ENCODE measurements at regions not wholly inside any gene's neighbourhood (a gene's known extent, or its start where the extent isn't known, plus 50 kb on each side); places are given as distances from the start of the nearest gene placed in this dataset.

- intact Hi-C loops (cut with micrococcal nuclease): no loop called here
- peak overlapping the region in 1 of 2 experiments; percentile 6; a peak in 1 of 4 replicates for H3K9ac ChIP-seq (ENCODE audit: insufficient read depth in 1 of 2, low read depth in 2 of 2, low read length in 2 of 2)
- no peaks in the 10 kb centered on the region for H3K9me1 ChIP-seq (ENCODE audit: control insufficient read depth, insufficient read depth, low read length)
- WGBS (ENCODE audit: insufficient coverage, low coverage, missing lambda C conversion rate): 12% methylated on average over 11 of the region's 11 CpGs
- H3K27ac ChIP-seq (ENCODE audit: extremely low read depth, low read depth, low read length): no peak overlapping the region
- H2AFZ ChIP-seq (ENCODE audit: low read depth, low read length): peak overlapping the region; percentile 32; the same call in 1 of the 2 replicates
- H4K20me1 ChIP-seq (replicated peaks; ENCODE audit: control insufficient read depth, insufficient read depth, low read length): peaks cover 6% of the 10 kb centered on the region; the same call in 1 of the 2 replicates
- peak overlapping the region; percentile 60; the same call in 1 of the 2 replicates for H3K4me2 ChIP-seq (ENCODE audit: insufficient read depth, low read length)
- peak; percentile 68 for ATAC-seq
- H3K36me3 ChIP-seq (ENCODE audit: control insufficient read depth, insufficient read depth, low read length): no peaks in the 10 kb centered on the region
- peaks cover 10 to 36% of the 10 kb centered on the region in 2 experiments for H3K27me3 ChIP-seq (ENCODE audit: control insufficient read depth in 2 of 2, insufficient read depth in 2 of 2, low read length in 2 of 2)
- H3K4me1 ChIP-seq (replicated peaks in 1 of 2; ENCODE audit: control insufficient read depth in 2 of 2, insufficient read depth in 2 of 2, low read length in 2 of 2): peaks cover 5 to 8% of the 10 kb centered on the region in 2 experiments; a peak in 3 of 5 replicates
- BruUV-seq (replicated peaks): no TSS peak
- H3K79me2 ChIP-seq (ENCODE audit: control insufficient read depth, insufficient read depth, low read length): no peaks in the 10 kb centered on the region
- CTCF ChIA-PET (ENCODE audit: low intra/inter-chr PET ratio): no interaction called here
- FAIRE-seq: no peak
- peak; percentile 36 to 61 (median 43) for DNase-seq (ENCODE audit: extremely low read depth in 1 of 4, low spot score in 3 of 4)
- POLR2A ChIA-PET: interaction anchor here (2.0 kb wide), 1 partner anchor 9 kb away, joined by 6 read pairs; no protein-coding TSS in a partner anchor
- no peak overlapping the region for H3K4me3 ChIP-seq
- in situ Hi-C loops (cut with MboI): no loop called here
- no peaks in the 10 kb centered on the region for H3K9me3 ChIP-seq (replicated peaks; ENCODE audit: control insufficient read depth, insufficient read depth, low read depth, low read length)
- TF ChIP-seq SIN3B (IDR thresholded peaks at IDR 0.05; ENCODE audit: low read depth) (no peak), SRSF7 (optimal IDR thresholded peaks at IDR 0.05; ENCODE audit: low read depth, low read length) (no peak), E2F6 (IDR thresholded peaks at IDR 0.05; ENCODE audit: borderline replicate concordance in 1 of 2, extremely low read depth in 1 of 2, insufficient read depth in 1 of 2, insufficient read length in 1 of 2, low read depth in 1 of 2, low read length in 1 of 2, poor library complexity in 1 of 2, severe bottlenecking in 1 of 2) (peak in 1 of 2 experiments; percentile 12), ZC3H4 (CRISPR knock-in tag; IDR thresholded peaks at IDR 0.05; ENCODE audit: borderline replicate concordance) (no peak), BHLHE40 (IDR thresholded peaks at IDR 0.05; ENCODE audit: low read length) (peak; percentile 86), RAD51 (IDR thresholded peaks at IDR 0.05; ENCODE audit: borderline replicate concordance, low read depth) (peak; percentile 98), EHMT2 (IDR thresholded peaks at IDR 0.05) (no peak), ZNF586 (CRISPR knock-in tag; conservative IDR thresholded peaks at IDR 0.05) (no peak), USF1 (CRISPR knock-in tag; IDR thresholded peaks at IDR 0.05) (peak; percentile 87), OTX1 (CRISPR knock-in tag; IDR thresholded peaks at IDR 0.05) (no peak), TFE3 (CRISPR knock-in tag; IDR thresholded peaks at IDR 0.05) (peak; percentile 99), BRF2 (IDR thresholded peaks at IDR 0.05; ENCODE audit: borderline replicate concordance, insufficient read depth, insufficient read length) (no peak), ZNF561 (CRISPR knock-in tag; conservative IDR thresholded peaks at IDR 0.05) (no peak), RBM17 (IDR thresholded peaks at IDR 0.05; ENCODE audit: borderline replicate concordance, low read depth, low read length) (no peak), ZFP30 (CRISPR knock-in tag; IDR thresholded peaks at IDR 0.05; ENCODE audit: borderline replicate concordance) (no peak), RNF2 (IDR thresholded peaks at IDR 0.05) (no peak), TOE1 (IDR thresholded peaks at IDR 0.05; ENCODE audit: borderline replicate concordance) (peak; percentile 97), TOE1 (CRISPR knock-in tag; IDR thresholded peaks at IDR 0.05; ENCODE audit: borderline replicate concordance, low read depth) (no peak)
These were observed 161.3 kb upstream of the TLE3 start for GRCh38 chr15:70259028-70259424.
